GM12878 (cell line): ENCODE measurements at regions not wholly inside any gene's neighbourhood (a gene's known extent, or its start where the extent isn't known, plus 50 kb on each side); places are given as distances from the start of the nearest gene placed in this dataset.

ENCODE experiments used
- CHD4 ChIP-seq: fragments of 200-600 bp; sonication (generic); IDR thresholded peaks from 2 replicates; pipeline ENCODE4 v1.6.1; 2016; ENCODE audit warnings: mild to moderate bottlenecking
- CREB1 ChIP-seq: IDR thresholded peaks from 2 replicates; pipeline ENCODE4 v1.6.1; 2012; ENCODE audit warnings: low read depth, mild to moderate bottlenecking, inconsistent platforms
- CTCF ChIP-seq, 3 experiments: IDR thresholded peaks in 2 of 3; conservative IDR thresholded peaks in 1 of 3; 2 replicates each; pipeline ENCODE4 v1.5.1; 2011; ENCODE audit warnings: low read depth in 3 of 3, low read length in 3 of 3, mild to moderate bottlenecking in 3 of 3, control low read depth in 2 of 3, moderate library complexity in 2 of 3, inconsistent platforms in 1 of 3, mixed read lengths in 1 of 3; ENCODE audit not compliant: control insufficient read depth in 2 of 3, insufficient read depth in 1 of 3; ENCODE audit errors: extremely low read depth in 1 of 3
- EZH2 ChIP-seq: IDR thresholded peaks from 2 replicates; pipeline ENCODE4 v1.6.1; 2012; ENCODE audit warnings: low read depth, mild to moderate bottlenecking, control low read depth, inconsistent platforms, low read length, borderline replicate concordance; ENCODE audit not compliant: control insufficient read depth
- MAX ChIP-seq: IDR thresholded peaks from 2 replicates; pipeline ENCODE4 v1.6.1; 2012; ENCODE audit warnings: low read depth, low read length, improper control_type of control experiment
- NBN ChIP-seq: fragments of 450-650 bp; IDR thresholded peaks from 2 replicates; pipeline ENCODE4 v1.6.1; 2016
- POLR2A ChIP-seq: IDR thresholded peaks from 2 replicates; pipeline ENCODE4 v1.6.1; 2011; ENCODE audit warnings: low read depth, mild to moderate bottlenecking, low read length
- SMC3 ChIP-seq: IDR thresholded peaks from 2 replicates; pipeline ENCODE4 v1.6.1; 2011; ENCODE audit warnings: low read length, improper control_type of control experiment, borderline replicate concordance
- STAT3 ChIP-seq: IDR thresholded peaks from 2 replicates; pipeline ENCODE4 v1.6.1; 2011; ENCODE audit warnings: low read depth, low read length, improper control_type of control experiment
- ZNF274 ChIP-seq: IDR thresholded peaks from one replicate; pipeline ENCODE4 v1.8.0; 2011; ENCODE audit not compliant: insufficient read length, insufficient read depth

GRCh38 chr22:27383896-27384295 lies 417.7 kb downstream of the MN1 start:
- TF ChIP-seq POLR2A (no peak), ZNF274 (no peak), CTCF (IDR thresholded peaks at IDR 0.05 in 2 of 3, conservative IDR thresholded peaks at IDR 0.05 in 1 of 3; ENCODE audit: control insufficient read depth in 2 of 3, extremely low read depth in 1 of 3, insufficient read depth in 1 of 3, low read depth in 3 of 3, low read length in 3 of 3) (no peak), CREB1 (no peak), CHD4 (no peak), EZH2 (no peak), MAX (no peak), SMC3 (no peak), STAT3 (no peak), NBN (no peak)
